ENCODE measurements at regions not wholly inside any gene's neighbourhood (a gene's known extent, or its start where the extent isn't known, plus 50 kb on each side); places are given as distances from the start of the nearest gene placed in this dataset.
"Not testable (repeated sequence)": the region's sequence is repeated elsewhere in the genome, so short reads cannot be mapped to it uniquely, and the experiment has no call there.

- Histone ChIP-seq H3K9ac (ENCODE audit: low read depth, low read length) (no peak overlapping the region), H3K4me3 (ENCODE audit: low read length) (no peak overlapping the region), H3K4me1 (ENCODE audit: insufficient read depth, low read length) (peaks cover 8% of the 10 kb centered on the region), H3K27me3 (ENCODE audit: insufficient read depth, low read length) (no peaks in the 10 kb centered on the region), H3K27ac (ENCODE audit: low read depth, low read length) (no peak overlapping the region), H3K9me3 (ENCODE audit: insufficient read depth, low read depth, low read length) (no peaks in the 10 kb centered on the region), H3K36me3 (ENCODE audit: insufficient read depth, low read length) (no peaks in the 10 kb centered on the region)
- 87% methylated on average over 4 of the region's 4 CpGs for WGBS
Observed at GRCh38 chr7:124187962-124188361, 155.1 kb upstream of the TMEM229A start.

- Histone ChIP-seq H3K4me3 (ENCODE audit: low read length) (no peak overlapping the region), H3K4me1 (ENCODE audit: insufficient read depth, low read length) (peaks cover 8% of the 10 kb centered on the region), H3K9ac (ENCODE audit: low read depth, low read length) (no peak overlapping the region), H3K36me3 (ENCODE audit: insufficient read depth, low read length) (no peaks in the 10 kb centered on the region), H3K9me3 (ENCODE audit: insufficient read depth, low read depth, low read length) (no peaks in the 10 kb centered on the region), H3K27ac (ENCODE audit: low read depth, low read length) (no peak overlapping the region), H3K27me3 (ENCODE audit: insufficient read depth, low read length) (no peaks in the 10 kb centered on the region)
Observed at GRCh38 chr7:124183649-124184048, 150.8 kb upstream of the TMEM229A start.

GRCh38 chr7:124179641-124180040 lies 146.8 kb upstream of the TMEM229A start:
- Histone ChIP-seq H3K4me3 (ENCODE audit: low read length) (no peak overlapping the region), H3K4me1 (ENCODE audit: insufficient read depth, low read length) (no peaks in the 10 kb centered on the region), H3K36me3 (ENCODE audit: insufficient read depth, low read length) (no peaks in the 10 kb centered on the region), H3K27ac (ENCODE audit: low read depth, low read length) (no peak overlapping the region), H3K9ac (ENCODE audit: low read depth, low read length) (no peak overlapping the region), H3K27me3 (ENCODE audit: insufficient read depth, low read length) (no peaks in the 10 kb centered on the region), H3K9me3 (ENCODE audit: insufficient read depth, low read depth, low read length) (no peaks in the 10 kb centered on the region)
- WGBS = 100% methylated on average over 2 of the region's 2 CpGs

GRCh38 chr7:124177891-124178290 lies 145.0 kb upstream of the TMEM229A start:
- Histone ChIP-seq H3K9ac (ENCODE audit: low read depth, low read length) (no peak overlapping the region), H3K27ac (ENCODE audit: low read depth, low read length) (no peak overlapping the region), H3K27me3 (ENCODE audit: insufficient read depth, low read length) (no peaks in the 10 kb centered on the region), H3K9me3 (ENCODE audit: insufficient read depth, low read depth, low read length) (no peaks in the 10 kb centered on the region), H3K36me3 (ENCODE audit: insufficient read depth, low read length) (no peaks in the 10 kb centered on the region), H3K4me1 (ENCODE audit: insufficient read depth, low read length) (no peaks in the 10 kb centered on the region), H3K4me3 (ENCODE audit: low read length) (no peak overlapping the region)

GRCh38 chr7:124171812-124172211 lies 138.9 kb upstream of the TMEM229A start:
- not testable (repeated sequence) for H3K36me3 ChIP-seq (ENCODE audit: insufficient read depth, low read length); H3K4me1 ChIP-seq (ENCODE audit: insufficient read depth, low read length); H3K9ac ChIP-seq (ENCODE audit: low read depth, low read length); H3K27me3 ChIP-seq (ENCODE audit: insufficient read depth, low read length); H3K27ac ChIP-seq (ENCODE audit: low read depth, low read length); H3K9me3 ChIP-seq (ENCODE audit: insufficient read depth, low read depth, low read length); H3K4me3 ChIP-seq (ENCODE audit: low read length)
- 94% methylated on average over 3 of the region's 3 CpGs for WGBS

- no CpG with 5 or more reads among the region's 1 CpG for WGBS
Observed at GRCh38 chr7:124171068-124171467, 138.2 kb upstream of the TMEM229A start.

GRCh38 chr7:124168616-124169015 lies 135.7 kb upstream of the TMEM229A start:
- Histone ChIP-seq H3K4me3 (ENCODE audit: low read length) (no peak overlapping the region), H3K9me3 (ENCODE audit: insufficient read depth, low read depth, low read length) (no peaks in the 10 kb centered on the region), H3K27ac (ENCODE audit: low read depth, low read length) (no peak overlapping the region), H3K9ac (ENCODE audit: low read depth, low read length) (no peak overlapping the region), H3K4me1 (ENCODE audit: insufficient read depth, low read length) (no peaks in the 10 kb centered on the region), H3K27me3 (ENCODE audit: insufficient read depth, low read length) (no peaks in the 10 kb centered on the region), H3K36me3 (ENCODE audit: insufficient read depth, low read length) (no peaks in the 10 kb centered on the region)
- WGBS = 91% methylated on average over 2 of the region's 2 CpGs

More at GRCh38 chr7:124171068-124171467, 138.2 kb upstream of the TMEM229A start:
- Histone ChIP-seq H3K4me1 (ENCODE audit: insufficient read depth, low read length) (no peaks in the 10 kb centered on the region), H3K4me3 (ENCODE audit: low read length) (no peak overlapping the region), H3K36me3 (ENCODE audit: insufficient read depth, low read length) (no peaks in the 10 kb centered on the region), H3K9me3 (ENCODE audit: insufficient read depth, low read depth, low read length) (no peaks in the 10 kb centered on the region), H3K27ac (ENCODE audit: low read depth, low read length) (no peak overlapping the region), H3K9ac (ENCODE audit: low read depth, low read length) (no peak overlapping the region), H3K27me3 (ENCODE audit: insufficient read depth, low read length) (no peaks in the 10 kb centered on the region)

- H3K36me3 ChIP-seq (ENCODE audit: insufficient read depth, low read length) = no peaks in the 10 kb centered on the region
- H3K4me1 ChIP-seq (ENCODE audit: insufficient read depth, low read length) = no peaks in the 10 kb centered on the region
- H3K27me3 ChIP-seq (ENCODE audit: insufficient read depth, low read length) = no peaks in the 10 kb centered on the region
- H3K4me3 ChIP-seq (ENCODE audit: low read length) = no peak overlapping the region
- H3K9ac ChIP-seq (ENCODE audit: low read depth, low read length) = no peak overlapping the region
- H3K27ac ChIP-seq (ENCODE audit: low read depth, low read length) = no peak overlapping the region
- no peaks in the 10 kb centered on the region for H3K9me3 ChIP-seq (ENCODE audit: insufficient read depth, low read depth, low read length)
Observed at GRCh38 chr7:124162667-124163066, 129.8 kb upstream of the TMEM229A start.

GRCh38 chr7:124155432-124156022 lies 122.7 kb upstream of the TMEM229A start:
- 61% methylated on average over 2 of the region's 3 CpGs for WGBS
- no peaks in the 10 kb centered on the region for H3K36me3 ChIP-seq (ENCODE audit: insufficient read depth, low read length)
- H3K9me3 ChIP-seq (ENCODE audit: insufficient read depth, low read depth, low read length) = no peaks in the 10 kb centered on the region
- H3K4me1 ChIP-seq (ENCODE audit: insufficient read depth, low read length) = no peaks in the 10 kb centered on the region
- no peaks in the 10 kb centered on the region for H3K27me3 ChIP-seq (ENCODE audit: insufficient read depth, low read length)
- H3K4me3 ChIP-seq (ENCODE audit: low read length) = no peak overlapping the region
- no peak overlapping the region for H3K9ac ChIP-seq (ENCODE audit: low read depth, low read length)
- no peak overlapping the region for H3K27ac ChIP-seq (ENCODE audit: low read depth, low read length)

- Histone ChIP-seq H3K9ac (ENCODE audit: low read depth, low read length) (no peak overlapping the region), H3K9me3 (ENCODE audit: insufficient read depth, low read depth, low read length) (no peaks in the 10 kb centered on the region), H3K27me3 (ENCODE audit: insufficient read depth, low read length) (no peaks in the 10 kb centered on the region), H3K4me3 (ENCODE audit: low read length) (no peak overlapping the region), H3K36me3 (ENCODE audit: insufficient read depth, low read length) (no peaks in the 10 kb centered on the region), H3K4me1 (ENCODE audit: insufficient read depth, low read length) (no peaks in the 10 kb centered on the region), H3K27ac (ENCODE audit: low read depth, low read length) (no peak overlapping the region)
- 88% methylated on average over 1 of the region's 1 CpG for WGBS
Observed at GRCh38 chr7:124152859-124153692, 120.2 kb upstream of the TMEM229A start.

- no CpG with 5 or more reads among the region's 1 CpG for WGBS
- Histone ChIP-seq H3K9ac (ENCODE audit: low read depth, low read length) (no peak overlapping the region), H3K36me3 (ENCODE audit: insufficient read depth, low read length) (no peaks in the 10 kb centered on the region), H3K27me3 (ENCODE audit: insufficient read depth, low read length) (no peaks in the 10 kb centered on the region), H3K27ac (ENCODE audit: low read depth, low read length) (no peak overlapping the region), H3K4me1 (ENCODE audit: insufficient read depth, low read length) (no peaks in the 10 kb centered on the region), H3K9me3 (ENCODE audit: insufficient read depth, low read depth, low read length) (no peaks in the 10 kb centered on the region), H3K4me3 (ENCODE audit: low read length) (no peak overlapping the region)
Observed at GRCh38 chr7:124137664-124138063, 104.8 kb upstream of the TMEM229A start.

All from HUES64 (cell line).